ENCODE measurements at regions not wholly inside any gene's neighbourhood (a gene's known extent, or its start where the extent isn't known, plus 50 kb on each side); places are given as distances from the start of the nearest gene placed in this dataset.
"Not testable (repeated sequence)": the region's sequence is repeated elsewhere in the genome, so short reads cannot be mapped to it uniquely, and the experiment has no call there.

GRCh38 chr22:47407461-47408025 lies 645.1 kb downstream of the TBC1D22A start:
- no peak overlapping the region for H3K4me3 ChIP-seq (ENCODE audit: low read length)
- H3K27me3 ChIP-seq (replicated peaks; ENCODE audit: insufficient read depth, low read length): peaks cover 5% of the 10 kb centered on the region; the same call in 1 of the 2 replicates
- H3K4me1 ChIP-seq (ENCODE audit: low read length): no peaks in the 10 kb centered on the region
- TF ChIP-seq EZH2phosphoT487 (IDR thresholded peaks at IDR 0.05; ENCODE audit: low read length) (no peak), EZH2 (optimal IDR thresholded peaks at IDR 0.05; ENCODE audit: low read depth, low read length) (no peak), CTCF (IDR thresholded peaks at IDR 0.05; ENCODE audit: low read length) (no peak)
- no peak overlapping the region for H2AFZ ChIP-seq (ENCODE audit: low read length)
- no peaks in the 10 kb centered on the region for H4K20me1 ChIP-seq (ENCODE audit: insufficient read depth, low read length)
- no peak overlapping the region for H3K27ac ChIP-seq (ENCODE audit: low read length)
- H3K36me3 ChIP-seq (replicated peaks; ENCODE audit: insufficient read depth, low read length): no peaks in the 10 kb centered on the region
- H3K79me2 ChIP-seq (ENCODE audit: low read length): no peaks in the 10 kb centered on the region
- no peak for DNase-seq
- H3F3A ChIP-seq (ENCODE audit: insufficient read depth, low read length): no peaks in the 10 kb centered on the region
- H3K9me2 ChIP-seq (replicated peaks; ENCODE audit: insufficient read depth, low read length): no peaks in the 10 kb centered on the region
- H3K4me2 ChIP-seq (ENCODE audit: low read depth, low read length): no peak overlapping the region
- no peak overlapping the region for H3K9ac ChIP-seq (ENCODE audit: low read length)
- no peaks in the 10 kb centered on the region for H3K9me3 ChIP-seq (replicated peaks; ENCODE audit: insufficient read depth, low read length)

- Histone ChIP-seq H3F3A (ENCODE audit: insufficient read depth, low read length) (no peaks in the 10 kb centered on the region), H3K4me2 (ENCODE audit: low read depth, low read length) (no peak overlapping the region), H3K9ac (ENCODE audit: low read length) (no peak overlapping the region), H3K79me2 (ENCODE audit: low read length) (no peaks in the 10 kb centered on the region), H3K27ac (ENCODE audit: low read length) (no peak overlapping the region), H4K20me1 (ENCODE audit: insufficient read depth, low read length) (no peaks in the 10 kb centered on the region), H3K4me1 (ENCODE audit: low read length) (no peaks in the 10 kb centered on the region), H3K9me2 (replicated peaks; ENCODE audit: insufficient read depth, low read length) (no peaks in the 10 kb centered on the region), H2AFZ (ENCODE audit: low read length) (no peak overlapping the region), H3K9me3 (replicated peaks; ENCODE audit: insufficient read depth, low read length) (no peaks in the 10 kb centered on the region), H3K4me3 (ENCODE audit: low read length) (no peak overlapping the region), H3K27me3 (replicated peaks; ENCODE audit: insufficient read depth, low read length) (peaks cover 5% of the 10 kb centered on the region; the same call in 1 of the 2 replicates), H3K36me3 (replicated peaks; ENCODE audit: insufficient read depth, low read length) (no peaks in the 10 kb centered on the region)
- DNase-seq: no peak
- no peak for TF ChIP-seq CTCF (IDR thresholded peaks at IDR 0.05; ENCODE audit: low read length)
- no peak for TF ChIP-seq EZH2 (optimal IDR thresholded peaks at IDR 0.05; ENCODE audit: low read depth, low read length)
- no peak for TF ChIP-seq EZH2phosphoT487 (IDR thresholded peaks at IDR 0.05; ENCODE audit: low read length)
Measured at GRCh38 chr22:47406896-47407295, 644.4 kb downstream of the TBC1D22A start.

GRCh38 chr22:47406180-47406834 lies 643.9 kb downstream of the TBC1D22A start:
- H3K4me2 ChIP-seq (ENCODE audit: low read depth, low read length): no peak overlapping the region
- no peaks in the 10 kb centered on the region for H3K79me2 ChIP-seq (ENCODE audit: low read length)
- no peaks in the 10 kb centered on the region for H4K20me1 ChIP-seq (ENCODE audit: insufficient read depth, low read length)
- H3K27me3 ChIP-seq (replicated peaks; ENCODE audit: insufficient read depth, low read length): peaks cover 5% of the 10 kb centered on the region; the same call in 1 of the 2 replicates
- no peaks in the 10 kb centered on the region for H3K36me3 ChIP-seq (replicated peaks; ENCODE audit: insufficient read depth, low read length)
- H3K27ac ChIP-seq (ENCODE audit: low read length): no peak overlapping the region
- no peaks in the 10 kb centered on the region for H3F3A ChIP-seq (ENCODE audit: insufficient read depth, low read length)
- TF ChIP-seq CTCF (IDR thresholded peaks at IDR 0.05; ENCODE audit: low read length): no peak
- no peak for TF ChIP-seq EZH2 (optimal IDR thresholded peaks at IDR 0.05; ENCODE audit: low read depth, low read length)
- TF ChIP-seq EZH2phosphoT487 (IDR thresholded peaks at IDR 0.05; ENCODE audit: low read length): no peak
- H3K9me2 ChIP-seq (replicated peaks; ENCODE audit: insufficient read depth, low read length): no peaks in the 10 kb centered on the region
- H3K4me3 ChIP-seq (ENCODE audit: low read length): no peak overlapping the region
- DNase-seq: no peak
- H3K4me1 ChIP-seq (ENCODE audit: low read length): no peaks in the 10 kb centered on the region
- H3K9ac ChIP-seq (ENCODE audit: low read length): no peak overlapping the region
- no peaks in the 10 kb centered on the region for H3K9me3 ChIP-seq (replicated peaks; ENCODE audit: insufficient read depth, low read length)
- H2AFZ ChIP-seq (ENCODE audit: low read length): no peak overlapping the region

- DNase-seq; H3K9me3 ChIP-seq (replicated peaks; ENCODE audit: insufficient read depth, low read length): not testable (repeated sequence)
Measured at GRCh38 chr22:47405222-47405621, 642.8 kb downstream of the TBC1D22A start.

More at GRCh38 chr22:47405222-47405621, 642.8 kb downstream of the TBC1D22A start:
- H3K9ac ChIP-seq (ENCODE audit: low read length); H4K20me1 ChIP-seq (ENCODE audit: insufficient read depth, low read length); H3K9me2 ChIP-seq (replicated peaks; ENCODE audit: insufficient read depth, low read length); H3K4me2 ChIP-seq (ENCODE audit: low read depth, low read length); H3K4me3 ChIP-seq (ENCODE audit: low read length); H3K36me3 ChIP-seq (replicated peaks; ENCODE audit: insufficient read depth, low read length); H3K27ac ChIP-seq (ENCODE audit: low read length); H3K4me1 ChIP-seq (ENCODE audit: low read length); H2AFZ ChIP-seq (ENCODE audit: low read length); H3K79me2 ChIP-seq (ENCODE audit: low read length); H3K27me3 ChIP-seq (replicated peaks; ENCODE audit: insufficient read depth, low read length); H3F3A ChIP-seq (ENCODE audit: insufficient read depth, low read length): not testable (repeated sequence)

Measured in MM.1S (cell line).